ENCODE measurements at regions not wholly inside any gene's neighbourhood (a gene's known extent, or its start where the extent isn't known, plus 50 kb on each side); places are given as distances from the start of the nearest gene placed in this dataset.

DNA sequence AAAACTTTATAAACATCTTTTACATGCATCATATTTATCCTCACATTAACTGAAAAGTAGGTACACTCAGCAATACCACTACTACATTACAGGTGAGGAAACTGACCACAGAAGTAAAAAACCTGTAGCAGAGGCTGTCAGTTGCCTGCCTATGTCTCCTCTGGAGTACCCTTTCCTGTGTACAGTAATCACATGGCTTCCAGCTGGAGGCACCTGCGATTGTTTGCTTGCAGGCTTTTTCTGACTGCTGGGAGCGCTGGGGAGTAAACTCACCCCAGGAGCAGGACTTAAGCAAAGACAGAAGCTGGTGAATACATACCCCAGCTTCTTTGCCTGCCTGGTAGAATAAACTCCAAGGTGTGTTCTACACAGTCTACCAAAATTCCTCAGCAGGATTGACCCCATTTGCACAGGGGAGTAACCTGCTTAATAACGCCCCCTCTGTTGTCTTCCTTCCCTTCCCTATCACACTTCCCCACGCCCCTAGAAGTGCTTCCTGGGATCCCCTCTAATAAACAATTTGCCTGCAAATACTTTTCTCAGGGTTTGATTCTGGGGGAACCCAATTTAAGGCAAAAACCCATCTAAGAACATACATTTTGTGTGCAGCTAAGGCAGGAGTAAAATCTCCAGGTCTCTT is 138.9 kb downstream of the PTH2R start:
- DNase-seq = no peak

DNA sequence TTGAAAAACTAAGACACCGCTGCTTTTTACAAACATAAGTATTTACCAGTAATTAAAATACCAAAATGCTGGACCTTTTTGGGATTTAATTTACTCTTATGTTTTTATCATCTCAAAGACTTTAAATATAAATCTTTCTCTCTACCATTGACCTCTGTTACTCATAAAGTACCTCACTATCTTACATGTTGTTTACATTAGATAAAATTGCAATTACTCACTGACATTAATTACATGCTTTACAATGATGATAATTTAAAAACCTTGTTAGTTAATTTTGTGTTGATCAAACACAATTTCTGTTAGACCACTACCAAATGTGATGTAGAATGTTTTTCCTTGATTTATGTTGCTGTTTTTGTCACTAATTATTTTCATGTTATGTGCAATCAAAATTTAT is 139.5 kb downstream of the PTH2R start:
- no peak for DNase-seq

DNA sequence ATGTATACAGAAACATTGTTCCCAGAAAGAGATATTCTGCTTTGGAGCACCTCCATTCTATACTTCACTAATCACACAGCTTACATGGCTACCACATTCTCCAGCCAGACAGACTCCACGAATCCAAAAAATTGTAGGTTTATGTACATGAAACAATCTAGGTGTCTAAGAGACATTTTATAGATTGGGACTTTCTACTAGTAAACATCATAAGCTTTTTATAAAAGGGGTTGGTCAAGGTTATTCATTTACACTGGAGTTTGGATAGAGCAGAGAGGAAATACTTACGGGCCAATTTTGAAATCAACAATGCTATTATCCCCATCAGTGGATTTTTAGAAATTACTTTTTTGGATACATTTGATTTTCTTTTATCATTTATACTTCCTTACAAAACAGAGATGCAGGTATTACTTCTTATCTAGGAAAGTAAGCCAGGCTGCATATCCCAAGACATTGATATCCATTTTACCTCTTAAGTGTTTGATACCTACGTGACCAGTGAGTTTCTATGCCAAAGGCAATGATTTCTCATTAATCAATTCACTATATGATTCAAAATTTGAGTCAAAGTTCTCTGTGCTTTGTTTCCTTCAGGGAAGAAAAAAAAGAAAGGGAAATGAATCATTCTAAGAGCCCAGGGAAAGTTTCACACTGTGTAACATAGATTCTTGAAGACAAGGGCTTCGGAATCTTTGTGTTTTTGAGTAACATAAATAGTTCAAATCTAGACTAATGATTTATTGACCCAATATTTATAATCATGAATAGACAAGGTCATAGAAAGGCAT is 140.5 kb downstream of the PTH2R start:
- DNase-seq = no peak

DNA sequence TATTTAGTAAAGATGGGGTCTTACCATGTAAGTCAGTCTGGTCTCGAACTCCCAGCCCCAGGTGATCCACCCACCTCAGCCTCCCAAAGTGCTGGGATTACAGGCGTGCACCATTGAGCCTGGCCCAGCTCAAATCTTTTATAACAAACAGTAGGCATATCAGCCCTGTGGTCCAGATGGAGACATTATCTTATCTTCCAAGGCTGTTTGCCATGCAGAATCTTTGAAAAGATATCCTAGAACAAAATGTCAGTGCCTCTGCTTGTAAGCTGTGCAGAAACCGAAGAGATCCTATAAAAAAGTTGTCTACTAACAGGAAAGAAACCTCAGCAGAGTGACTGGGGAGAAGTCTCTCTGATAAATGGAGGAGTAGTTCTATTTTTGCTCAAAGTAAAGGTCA is 142.1 kb downstream of the PTH2R start:
- no peak for DNase-seq

DNA sequence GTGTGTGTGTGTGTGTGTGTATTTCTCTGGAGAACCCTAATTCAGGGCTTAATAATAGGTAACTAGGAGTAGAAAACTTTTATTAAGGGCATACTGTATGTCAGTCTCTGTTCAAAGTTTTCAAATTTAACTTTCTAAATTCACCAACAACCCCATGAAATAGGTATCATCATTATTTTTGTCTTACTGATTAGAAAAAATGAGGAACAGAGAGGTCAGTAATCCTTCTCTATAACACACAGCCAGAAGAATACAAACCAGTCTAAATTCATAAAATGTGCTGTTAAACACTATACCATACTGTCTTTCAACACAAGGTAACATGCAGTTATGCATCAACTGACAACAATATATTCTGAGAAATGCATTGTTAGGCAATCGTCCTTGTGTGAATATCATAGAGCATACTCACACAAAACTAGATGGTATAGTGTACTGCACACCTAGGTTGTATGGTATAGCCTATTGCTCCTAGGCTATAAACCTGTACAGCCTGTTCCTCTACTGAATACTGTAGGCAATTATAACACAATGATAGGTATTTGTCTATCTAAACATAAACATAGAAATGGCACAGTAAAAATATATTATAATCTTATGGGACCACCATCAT is 143.1 kb downstream of the PTH2R start:
- DNase-seq = no peak

DNA sequence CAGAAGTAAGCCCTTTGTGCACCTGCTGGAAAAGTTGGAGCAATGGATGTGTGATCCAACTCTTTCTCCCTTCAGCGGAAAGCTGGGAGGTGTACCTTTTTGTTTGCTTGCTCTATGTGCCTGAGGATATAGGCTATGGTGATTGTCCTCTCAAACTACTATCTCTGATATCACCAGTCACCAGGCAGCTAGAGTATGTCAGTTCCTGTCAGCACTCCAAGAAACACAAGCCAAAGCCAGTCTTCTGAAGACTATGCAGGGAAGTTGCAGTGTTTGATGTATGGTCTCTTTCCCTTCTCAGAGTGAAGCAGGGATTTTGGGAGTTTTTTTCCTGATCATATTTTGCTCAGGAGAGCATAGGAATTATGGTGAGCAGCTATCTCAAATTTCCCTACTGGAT is 146.4 kb downstream of the PTH2R start:
- no peak for DNase-seq

DNA sequence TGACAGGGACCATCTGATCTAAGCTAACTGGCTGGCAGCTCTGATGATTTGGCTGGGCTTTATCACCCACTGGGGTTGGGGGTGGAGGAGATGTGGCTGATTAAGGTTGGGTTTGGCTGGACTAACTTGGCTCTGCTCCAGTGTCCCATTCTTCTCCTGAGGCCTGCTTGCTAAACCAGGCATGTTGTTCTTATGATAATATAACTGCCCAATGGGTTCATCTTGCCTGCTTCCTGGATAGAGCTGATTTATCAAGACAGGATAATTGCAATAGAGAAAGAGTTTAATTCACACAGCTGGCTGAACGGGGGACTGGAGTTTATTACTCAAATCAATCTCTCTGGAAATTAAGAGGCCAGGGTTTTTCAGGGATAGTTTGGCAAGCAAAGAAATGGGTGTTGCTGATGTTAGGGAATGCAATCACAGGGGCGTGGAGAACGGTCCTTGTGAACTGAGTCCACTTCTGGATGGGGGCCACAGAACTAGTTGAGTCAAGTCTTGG is 150.4 kb downstream of the PTH2R start:
- DNase-seq = no peak

DNA sequence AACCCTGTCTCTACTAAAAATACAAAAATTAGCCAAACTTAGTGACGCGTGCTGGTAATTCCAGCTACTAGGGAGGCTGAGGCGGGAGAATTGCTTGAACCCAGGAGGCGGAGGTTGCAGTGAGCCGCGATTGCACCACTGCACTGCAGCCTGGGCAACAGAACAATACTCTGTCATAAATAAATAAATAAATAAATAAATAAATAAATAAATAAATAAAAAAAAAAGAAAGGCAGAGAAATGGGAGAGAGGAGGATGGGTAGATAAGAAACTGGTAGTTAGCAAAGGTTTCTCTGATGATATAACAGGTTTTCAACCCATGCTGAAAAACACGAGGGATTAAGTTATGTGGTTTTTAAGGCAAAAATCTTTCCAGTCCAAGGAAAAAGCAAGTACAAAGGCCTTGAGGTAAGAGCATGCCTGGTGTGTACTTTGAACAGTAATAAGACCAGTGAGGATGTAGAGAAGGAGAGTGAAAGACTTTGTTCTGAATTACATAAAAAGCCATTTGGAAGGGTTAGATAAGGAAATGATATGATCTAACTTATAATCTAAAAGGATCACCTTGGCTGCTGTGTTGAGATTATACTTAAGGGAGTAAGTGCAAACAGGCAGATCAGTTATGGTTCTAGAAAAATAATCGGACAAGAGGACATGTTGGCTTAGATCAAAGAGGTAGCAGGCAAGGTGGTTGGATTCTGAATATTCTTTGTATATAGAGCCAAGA is 159.3 kb downstream of the PTH2R start:
- DNase-seq = no peak

DNA sequence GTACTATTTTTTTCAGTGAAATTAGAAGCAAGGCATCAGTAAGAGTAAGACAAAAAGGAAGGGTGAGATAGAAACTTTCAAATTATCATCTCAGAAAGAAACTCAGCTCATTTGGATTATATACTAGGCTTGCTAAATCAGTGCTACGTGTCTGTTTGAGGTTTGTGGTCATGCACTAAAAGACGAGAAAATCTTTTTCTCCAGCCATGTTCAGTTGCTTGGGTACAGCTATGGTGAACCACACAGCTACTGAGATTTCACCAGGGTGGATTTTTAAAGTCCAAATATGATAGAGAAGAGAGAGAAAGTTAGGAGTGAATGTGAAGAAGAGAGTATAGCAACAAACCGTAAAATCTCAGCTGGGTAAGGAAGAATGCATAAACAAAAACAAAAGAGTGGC is 161.6 kb downstream of the PTH2R start:
- DNase-seq = no peak

DNA sequence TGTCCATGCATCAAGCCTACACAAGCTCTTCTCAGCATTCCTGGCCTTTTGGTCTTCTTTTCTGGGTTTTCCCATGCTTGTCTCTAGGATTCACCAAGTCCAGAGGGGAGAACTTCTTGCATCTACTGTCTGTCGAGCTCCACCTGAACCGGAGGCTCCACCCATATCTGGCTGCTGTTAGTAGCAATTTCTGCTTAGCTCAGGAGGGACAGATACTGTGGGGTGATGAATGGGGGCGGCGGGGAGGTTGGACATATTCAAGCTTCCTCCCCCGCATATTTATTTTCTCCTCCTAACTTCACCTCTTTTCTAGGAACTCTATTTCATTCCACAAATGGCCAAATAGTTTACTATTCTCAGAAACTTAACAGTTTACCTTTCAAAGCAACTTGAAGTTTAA is 163.5 kb downstream of the PTH2R start:
- DNase-seq = no peak

DNA sequence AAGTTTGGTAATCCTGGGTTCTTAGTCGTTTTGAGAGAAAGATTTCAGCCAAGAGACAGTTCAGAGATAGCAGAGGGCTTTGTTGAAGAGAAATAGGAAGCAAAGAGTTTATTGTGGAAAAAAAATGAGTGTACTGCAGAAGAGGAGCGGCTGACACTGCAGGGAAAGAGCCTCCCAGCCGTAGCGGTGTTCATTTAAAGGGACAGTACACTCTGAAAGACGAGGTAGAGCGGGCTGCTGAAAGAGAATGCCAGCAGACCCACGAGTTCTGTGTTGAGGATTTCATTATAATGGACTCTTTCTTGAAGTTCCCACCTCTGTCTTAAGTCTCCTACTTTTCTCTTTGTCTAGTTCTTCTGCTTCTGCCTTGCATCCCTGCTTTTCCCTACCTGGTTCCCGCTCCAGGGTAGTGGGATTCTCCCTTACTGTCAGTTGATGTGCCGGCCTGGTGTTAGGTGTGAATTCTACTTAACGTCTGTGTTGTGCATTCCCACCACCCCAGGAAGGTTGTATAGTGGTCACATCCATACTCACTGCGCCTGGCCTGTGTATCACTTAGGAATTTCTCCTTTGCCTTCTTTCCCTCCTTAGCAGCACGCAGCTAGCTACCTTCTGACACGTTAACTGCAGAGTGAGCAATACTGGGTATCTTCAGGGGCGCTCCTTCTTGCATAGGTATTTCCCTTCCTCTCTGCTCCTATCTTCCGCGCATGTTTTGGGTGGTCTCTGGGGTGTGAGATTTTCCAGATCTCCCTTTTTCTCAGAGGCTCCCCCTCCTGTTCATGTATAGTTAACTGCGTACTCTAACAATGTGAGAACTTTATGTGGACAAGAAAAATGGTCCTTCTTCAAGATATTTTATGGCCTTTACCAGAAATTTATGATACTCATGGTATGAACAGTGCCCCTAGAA is 164.5 kb downstream of the PTH2R start:
- DNase-seq = no peak

DNA sequence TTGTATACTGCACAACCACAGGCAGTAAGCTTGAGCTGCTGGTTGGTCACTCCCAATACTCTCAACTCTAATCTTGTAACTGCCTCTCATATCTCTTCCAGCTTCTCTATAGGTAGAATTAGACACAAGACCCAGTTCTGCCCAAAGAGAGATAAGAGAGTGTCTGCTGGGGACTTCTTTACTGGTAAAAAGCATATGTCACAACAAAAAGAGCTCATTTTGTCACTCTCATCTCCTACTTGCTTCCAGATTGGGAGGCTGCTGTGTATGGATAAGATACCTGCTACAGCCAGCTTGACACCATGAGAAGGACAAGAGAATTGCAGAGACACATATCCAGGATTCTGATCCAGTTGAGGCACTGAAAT is 165.2 kb downstream of the PTH2R start:
- DNase-seq = no peak

DNA sequence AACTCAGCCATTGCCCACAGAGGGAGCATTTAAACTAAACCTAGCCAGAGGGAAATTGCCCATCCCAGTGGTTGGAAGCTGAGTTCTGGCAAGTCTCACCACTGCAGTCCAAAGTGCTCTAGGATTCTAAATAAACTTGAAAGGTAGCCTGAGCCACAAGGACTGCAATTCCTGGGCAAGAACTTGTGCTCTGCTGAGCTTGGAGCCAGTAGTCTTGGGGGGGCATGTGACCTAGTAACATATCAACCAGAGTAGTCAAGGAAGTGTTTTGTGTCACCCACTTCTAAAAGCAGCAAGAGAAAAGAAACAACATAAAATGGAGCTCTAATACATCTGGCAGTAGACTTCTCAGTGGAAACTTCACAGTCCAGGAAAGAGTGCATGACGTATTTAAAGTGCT is 167.0 kb downstream of the PTH2R start:
- no peak for DNase-seq

DNA sequence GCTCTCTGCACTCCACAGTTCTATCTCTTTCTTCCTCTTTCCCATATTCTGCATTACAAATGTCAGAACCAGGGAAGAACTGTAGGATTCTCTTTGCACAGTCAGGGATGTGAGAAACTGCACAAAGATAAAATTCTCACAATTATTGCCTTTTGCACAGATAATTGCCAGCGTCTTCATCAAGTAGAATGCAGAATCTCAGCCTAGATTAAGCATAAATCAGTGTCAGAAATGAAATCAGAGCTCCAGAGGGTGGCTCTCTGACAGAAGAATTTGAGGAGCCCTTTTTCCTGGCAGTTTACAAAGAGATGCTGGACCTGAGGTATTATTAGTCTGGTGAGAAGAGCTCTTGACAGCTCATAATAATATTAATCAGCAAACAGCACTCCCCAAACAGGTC is 173.1 kb downstream of the PTH2R start:
- no peak for DNase-seq

DNA sequence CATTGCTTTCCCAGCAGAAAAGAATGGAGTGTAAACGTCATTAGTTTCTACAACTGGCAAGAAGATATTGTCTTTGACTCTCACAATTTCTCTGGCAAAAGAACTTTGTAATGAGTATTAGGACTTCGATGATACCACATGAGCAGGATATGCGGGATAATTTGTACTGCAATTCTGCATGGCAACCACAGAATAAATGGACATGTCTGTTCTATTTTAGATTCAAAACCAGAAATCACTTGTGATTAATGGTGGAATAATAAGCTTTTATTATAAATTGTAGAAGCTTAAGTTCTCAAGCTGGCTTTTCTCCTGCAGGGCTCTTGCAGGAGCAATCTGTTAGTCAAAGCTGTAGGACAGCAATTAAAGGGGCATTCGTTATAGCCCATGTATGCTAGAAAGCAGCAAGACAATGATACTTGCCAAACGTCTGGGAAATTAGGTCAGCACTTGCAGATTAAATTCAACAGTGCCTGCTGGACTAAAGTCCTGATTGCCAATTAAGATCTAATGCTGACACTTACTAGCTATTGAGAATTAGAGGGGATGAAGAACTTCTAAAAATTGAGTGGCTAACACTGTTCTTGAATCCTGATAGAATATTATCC is 177.9 kb downstream of the PTH2R start:
- no peak for DNase-seq

DNA sequence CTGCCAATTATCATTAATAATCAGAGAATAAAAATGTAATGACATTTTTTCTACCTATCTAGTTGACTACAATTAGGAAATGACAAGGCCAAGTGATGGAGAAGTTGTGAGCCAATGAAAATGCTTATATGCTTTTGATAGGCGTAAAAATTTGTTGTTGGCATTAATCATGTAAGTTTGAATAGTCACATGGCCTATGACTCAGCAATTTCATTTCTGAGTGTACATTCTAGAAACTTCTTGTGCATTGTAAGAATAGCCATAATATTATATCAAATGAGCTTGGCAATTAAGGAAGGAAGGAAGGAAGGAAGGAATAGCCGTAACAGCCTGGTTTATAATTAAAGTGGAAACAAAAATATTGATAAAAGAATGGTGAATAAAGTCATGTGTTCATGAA is 179.9 kb downstream of the PTH2R start:
- no peak for DNase-seq

DNA sequence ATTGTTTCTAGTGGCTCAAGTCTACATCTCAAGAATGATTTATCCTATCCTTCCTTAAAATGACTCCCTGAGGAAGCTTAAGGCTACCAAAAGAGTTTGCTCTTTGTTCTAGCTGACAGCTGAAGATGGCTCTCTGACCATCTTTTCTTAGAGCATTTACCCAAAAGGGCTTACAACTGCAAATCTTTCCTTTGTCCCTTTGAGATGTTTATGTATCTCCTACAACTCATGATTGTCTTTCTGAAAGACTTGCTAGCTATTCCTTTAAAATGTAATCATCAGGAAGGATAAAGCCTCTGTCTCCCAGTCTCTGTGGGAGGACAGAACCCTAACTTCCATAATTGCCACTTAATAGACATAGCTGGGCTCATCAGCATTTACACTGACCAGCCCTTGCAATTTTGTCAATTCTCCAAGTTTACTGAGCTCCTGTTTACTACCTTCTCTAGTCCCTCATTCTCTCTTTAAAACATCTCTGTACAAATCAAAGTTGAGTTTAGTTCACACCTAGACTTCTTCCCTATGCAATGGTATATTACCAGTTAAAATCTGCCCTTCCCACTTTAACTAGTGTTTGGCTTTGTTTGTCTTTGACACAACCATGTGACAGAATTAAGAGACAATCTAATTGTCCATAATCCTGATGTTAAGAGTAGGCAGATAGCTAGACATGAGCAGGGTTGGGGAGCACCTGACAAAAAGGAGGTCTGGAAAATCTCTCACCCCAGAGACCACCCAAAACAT is 188.2 kb downstream of the PTH2R start:
- DNase-seq = no peak

DNA sequence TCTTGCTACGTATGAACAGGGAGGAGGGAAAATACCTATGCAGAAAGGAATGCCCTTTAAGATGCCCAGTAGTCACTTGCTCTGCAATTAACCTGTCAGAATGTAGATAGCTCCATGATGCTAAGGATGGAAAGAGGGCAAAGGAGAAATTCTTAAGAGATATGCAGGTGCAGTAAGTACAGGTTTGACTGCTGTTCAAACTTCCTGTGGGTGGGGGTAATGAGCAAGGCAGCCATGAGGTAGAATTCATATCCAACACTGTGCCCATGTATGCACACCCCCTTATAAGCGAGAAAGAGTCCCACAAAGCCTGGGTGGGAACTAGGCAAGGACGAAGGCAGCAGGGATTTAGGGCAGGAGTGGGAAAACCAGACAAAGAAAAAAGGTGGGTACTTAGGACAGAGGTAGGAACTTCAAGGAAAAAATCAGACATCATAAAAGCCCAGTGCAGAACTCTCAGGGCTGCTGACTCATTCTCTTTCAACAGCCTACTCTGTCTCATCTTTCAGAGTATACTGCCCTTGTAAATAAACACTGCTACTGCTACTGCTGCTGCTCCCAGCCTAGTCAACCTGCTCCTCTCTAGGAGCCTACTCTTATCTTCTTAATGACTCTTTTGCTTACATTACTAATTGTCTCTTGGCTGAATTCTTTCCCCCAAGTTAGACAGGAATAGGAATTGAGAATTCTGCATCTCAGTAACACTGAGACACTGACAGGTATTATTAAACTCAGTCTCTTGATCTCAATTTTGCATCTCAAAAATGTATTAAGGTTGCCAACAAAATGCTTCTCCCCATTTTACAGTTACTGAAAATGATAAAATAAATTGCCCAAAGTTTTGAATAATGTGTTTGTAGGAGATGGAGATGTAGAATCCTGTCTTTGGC is 189.0 kb downstream of the PTH2R start:
- no peak for DNase-seq

DNA sequence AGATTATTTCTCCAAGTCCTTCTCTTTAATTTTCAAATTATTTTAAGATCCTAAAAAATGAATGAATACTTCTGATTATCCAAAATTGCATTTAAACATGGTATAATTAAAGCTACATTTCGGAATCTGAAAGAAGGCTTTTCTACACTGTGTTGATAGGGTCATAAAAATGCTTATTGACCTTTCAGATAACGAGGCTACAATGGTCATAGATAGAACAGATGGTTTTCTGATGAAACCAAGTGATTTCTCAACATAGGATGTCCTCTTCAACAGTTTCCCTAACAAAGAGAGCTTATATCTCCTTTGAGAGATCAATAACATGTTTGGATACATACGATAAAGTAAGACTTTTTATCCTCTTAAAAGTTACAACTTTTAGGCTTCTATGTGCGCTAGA is 201.1 kb downstream of the PTH2R start:
- no peak for DNase-seq

Measured in dermis blood vessel endothelial cell (primary cell).